ENCODE measurements at regions not wholly inside any gene's neighbourhood (a gene's known extent, or its start where the extent isn't known, plus 50 kb on each side); places are given as distances from the start of the nearest gene placed in this dataset.

DNA sequence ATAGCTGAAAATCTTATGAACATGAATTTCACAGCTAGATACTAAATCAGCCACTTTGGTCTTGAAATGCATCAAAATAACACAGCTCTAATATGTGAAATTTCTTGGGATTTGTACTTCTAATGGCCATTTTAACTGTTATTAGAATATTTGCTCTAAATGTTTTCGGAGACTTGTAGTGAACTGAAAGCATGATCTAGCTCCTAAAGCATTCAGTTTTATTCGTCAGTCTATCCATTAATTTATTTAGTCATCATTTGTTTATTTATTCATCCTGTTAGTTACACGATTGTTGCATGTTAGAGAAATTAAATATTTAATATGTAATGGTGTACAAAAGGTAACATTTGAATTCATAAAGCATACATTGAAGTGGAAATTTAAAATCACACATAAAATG, 1132.7 kb downstream of the SLITRK1 start:
- ATAC-seq (ENCODE audit: low FRiP score) (no peak), DNase-seq (ENCODE audit: low spot score) (no peak)
- TF ChIP-seq, protein P1, sequence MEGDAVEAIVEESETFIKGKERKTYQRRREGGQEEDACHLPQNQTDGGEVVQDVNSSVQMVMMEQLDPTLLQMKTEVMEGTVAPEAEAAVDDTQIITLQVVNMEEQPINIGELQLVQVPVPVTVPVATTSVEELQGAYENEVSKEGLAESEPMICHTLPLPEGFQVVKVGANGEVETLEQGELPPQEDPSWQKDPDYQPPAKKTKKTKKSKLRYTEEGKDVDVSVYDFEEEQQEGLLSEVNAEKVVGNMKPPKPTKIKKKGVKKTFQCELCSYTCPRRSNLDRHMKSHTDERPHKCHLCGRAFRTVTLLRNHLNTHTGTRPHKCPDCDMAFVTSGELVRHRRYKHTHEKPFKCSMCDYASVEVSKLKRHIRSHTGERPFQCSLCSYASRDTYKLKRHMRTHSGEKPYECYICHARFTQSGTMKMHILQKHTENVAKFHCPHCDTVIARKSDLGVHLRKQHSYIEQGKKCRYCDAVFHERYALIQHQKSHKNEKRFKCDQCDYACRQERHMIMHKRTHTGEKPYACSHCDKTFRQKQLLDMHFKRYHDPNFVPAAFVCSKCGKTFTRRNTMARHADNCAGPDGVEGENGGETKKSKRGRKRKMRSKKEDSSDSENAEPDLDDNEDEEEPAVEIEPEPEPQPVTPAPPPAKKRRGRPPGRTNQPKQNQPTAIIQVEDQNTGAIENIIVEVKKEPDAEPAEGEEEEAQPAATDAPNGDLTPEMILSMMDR (IDR thresholded peaks at IDR 0.05), result no peak

DNA sequence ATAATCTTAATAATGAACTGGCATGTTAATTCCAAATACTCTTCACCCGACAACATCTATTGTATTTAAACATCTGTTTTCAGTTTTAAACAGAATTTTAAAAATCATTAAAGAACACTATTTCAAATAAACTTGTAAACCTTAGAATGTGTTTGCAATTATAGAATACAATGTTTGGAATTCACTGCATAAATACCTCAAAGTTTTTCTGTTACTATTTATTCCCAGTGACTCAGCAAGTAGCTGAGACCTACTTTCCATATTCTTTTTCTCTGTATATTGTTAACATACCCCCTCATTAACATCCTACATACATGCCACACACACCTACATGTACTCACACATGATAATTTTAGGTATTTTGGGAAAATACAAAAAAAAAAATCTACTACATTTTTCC, 1134.3 kb downstream of the SLITRK1 start:
- DNase-seq (ENCODE audit: low spot score), result no peak
- TF ChIP-seq, protein P1 (IDR thresholded peaks at IDR 0.05), result no peak
- ATAC-seq (ENCODE audit: low FRiP score), result no peak

- DNase-seq (ENCODE audit: low spot score) (no peak), ATAC-seq (ENCODE audit: low FRiP score) (no peak)
- TF ChIP-seq, protein P1 (IDR thresholded peaks at IDR 0.05), result no peak
These were observed 1135.0 kb downstream of the SLITRK1 start for GRCh38 chr13:82747291-82747690.

GRCh38 chr13:82740442-82740841, 1141.8 kb downstream of the SLITRK1 start:
- DNase-seq (ENCODE audit: low spot score) (no peak), ATAC-seq (ENCODE audit: low FRiP score) (no peak)
- TF ChIP-seq, protein P1 (IDR thresholded peaks at IDR 0.05), result no peak

GRCh38 chr13:82739881-82740280, 1142.4 kb downstream of the SLITRK1 start:
- ATAC-seq (ENCODE audit: low FRiP score), result no peak
- TF ChIP-seq, protein P1 (IDR thresholded peaks at IDR 0.05), result no peak
- no peak for DNase-seq (ENCODE audit: low spot score)

DNA sequence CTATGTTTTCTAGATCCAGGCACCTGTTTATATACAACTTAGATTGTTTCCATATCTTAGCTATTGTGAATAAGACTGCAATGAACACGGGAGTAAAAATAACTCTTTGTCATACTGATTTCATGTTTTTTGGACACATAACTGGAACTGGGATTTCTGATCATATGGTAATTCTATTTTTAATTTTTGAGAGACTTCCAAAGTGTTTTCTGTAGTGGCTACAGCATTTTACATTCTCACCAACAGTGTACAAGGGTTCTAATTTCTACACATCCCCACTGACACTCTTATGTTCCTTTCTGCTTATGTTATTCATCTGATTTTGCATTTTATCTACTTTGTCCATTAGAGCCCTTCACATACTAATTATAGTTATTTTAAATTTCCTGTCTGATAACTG, 1152.9 kb downstream of the SLITRK1 start:
- TF ChIP-seq, protein P1 (IDR thresholded peaks at IDR 0.05), result no peak
- DNase-seq (ENCODE audit: low spot score), result no peak
- no peak for ATAC-seq (ENCODE audit: low FRiP score)

- ATAC-seq (ENCODE audit: low FRiP score) (no peak), DNase-seq (ENCODE audit: low spot score) (no peak)
- TF ChIP-seq, protein P1 (IDR thresholded peaks at IDR 0.05), result no peak
These were observed 1161.3 kb downstream of the SLITRK1 start for GRCh38 chr13:82720986-82721385.

Measured in omental fat pad (tissue), 3 donors.